D341Med (cell line): ENCODE measurements at regions not wholly inside any gene's neighbourhood (a gene's known extent, or its start where the extent isn't known, plus 50 kb on each side); places are given as distances from the start of the nearest gene placed in this dataset.
A peak's percentile ranks its signal among the peaks of the same experiment; 100 is the strongest.
"Not testable (repeated sequence)": the region's sequence is repeated elsewhere in the genome, so short reads cannot be mapped to it uniquely, and the experiment has no call there.

Experiments used
- DNase-seq: peaks from one replicate; pipeline ENCODE4 v3.0.0; 2012; ENCODE audit warnings: low spot score

GRCh38 chr11:97756571-97757335 lies 1264.0 kb upstream of the CNTN5 start:
- no peak for DNase-seq

GRCh38 chr11:97761175-97761574 lies 1259.6 kb upstream of the CNTN5 start:
- no peak for DNase-seq

- DNase-seq: no peak
Measured at GRCh38 chr11:97764193-97764592, 1256.6 kb upstream of the CNTN5 start.

GRCh38 chr11:97764605-97765004 lies 1256.1 kb upstream of the CNTN5 start:
- DNase-seq: no peak

- no peak for DNase-seq
Measured at GRCh38 chr11:97770570-97770969, 1250.2 kb upstream of the CNTN5 start.

GRCh38 chr11:97772705-97773104 lies 1248.0 kb upstream of the CNTN5 start:
- no peak for DNase-seq

- not testable (repeated sequence) for DNase-seq
Measured at GRCh38 chr11:97784388-97784787, 1236.4 kb upstream of the CNTN5 start.

GRCh38 chr11:97786961-97787360 lies 1233.8 kb upstream of the CNTN5 start:
- DNase-seq: peak; percentile 40

- DNase-seq: no peak
Measured at GRCh38 chr11:97794876-97795275, 1225.9 kb upstream of the CNTN5 start.

- DNase-seq: no peak
Measured at GRCh38 chr11:97800891-97801290, 1219.9 kb upstream of the CNTN5 start.

GRCh38 chr11:97814325-97814959 lies 1206.3 kb upstream of the CNTN5 start:
- DNase-seq: no peak

- DNase-seq: no peak
Measured at GRCh38 chr11:97815667-97816066, 1205.1 kb upstream of the CNTN5 start.

GRCh38 chr11:97832451-97832850 lies 1188.3 kb upstream of the CNTN5 start:
- DNase-seq: no peak

GRCh38 chr11:97833412-97833811 lies 1187.3 kb upstream of the CNTN5 start:
- DNase-seq: no peak

- DNase-seq: no peak
Measured at GRCh38 chr11:97844016-97844415, 1176.7 kb upstream of the CNTN5 start.

- no peak for DNase-seq
Measured at GRCh38 chr11:97847730-97848129, 1173.0 kb upstream of the CNTN5 start.

GRCh38 chr11:97850701-97851100 lies 1170.0 kb upstream of the CNTN5 start:
- DNase-seq: no peak

- DNase-seq: no peak
Measured at GRCh38 chr11:97854357-97854756, 1166.4 kb upstream of the CNTN5 start.

GRCh38 chr11:97854877-97855276 lies 1165.9 kb upstream of the CNTN5 start:
- DNase-seq: no peak

- DNase-seq: no peak
Measured at GRCh38 chr11:97856666-97857065, 1164.1 kb upstream of the CNTN5 start.

GRCh38 chr11:97860237-97860636 lies 1160.5 kb upstream of the CNTN5 start:
- no peak for DNase-seq

GRCh38 chr11:97862021-97862420 lies 1158.7 kb upstream of the CNTN5 start:
- DNase-seq: no peak

- DNase-seq: no peak
Measured at GRCh38 chr11:97865424-97866012, 1155.2 kb upstream of the CNTN5 start.
